Colonic mucosa (tissue), 4 donors: ENCODE measurements at regions not wholly inside any gene's neighbourhood (a gene's known extent, or its start where the extent isn't known, plus 50 kb on each side); places are given as distances from the start of the nearest gene placed in this dataset.

ENCODE experiments used
- DNase-seq: peaks from one replicate; pipeline ENCODE4 v3.0.0-alpha.2; 2020
- H3K27ac ChIP-seq: fragments of 200-600 bp; one replicate; pipeline ENCODE4 v1.8.0; 2021
- H3K27me3 ChIP-seq: fragments of 200-600 bp; one replicate; pipeline ENCODE4 v1.8.0; 2021
- H3K36me3 ChIP-seq: fragments of 200-600 bp; one replicate; pipeline ENCODE4 v1.8.0; 2021
- H3K4me1 ChIP-seq: fragments of 200-600 bp; one replicate; pipeline ENCODE4 v1.8.0; 2021; ENCODE audit warnings: mild to moderate bottlenecking
- H3K4me3 ChIP-seq: fragments of 200-600 bp; one replicate; pipeline ENCODE4 v1.8.0; 2021
- H3K9ac ChIP-seq, 2 donors: one replicate each; pipeline ENCODE4 v1.7.0; 2013; ENCODE audit warnings: control low read depth in 2 of 2, low read depth in 2 of 2, low read length in 2 of 2
- H3K9me3 ChIP-seq: fragments of 200-600 bp; one replicate; pipeline ENCODE4 v1.8.0; 2021
- intact Hi-C: fragments of 100-400 bp; cut with DNase I; formaldehyde crosslinking; loops from one replicate; pipeline ENCODE4 v1.14.1; 2022
- TF ChIP-seq, protein P1 (sequence below): fragments of 200-600 bp; IDR thresholded peaks from one replicate; pipeline ENCODE4 v1.8.0; 2022; ENCODE audit warnings: antibody characterized with exemption, mild to moderate bottlenecking
- donor health status: healthy.
- donor health status: DM: no; HTN: no; CAD: no.
- donor health status: DM: no; HTN: no; CAD: no.

DNA sequence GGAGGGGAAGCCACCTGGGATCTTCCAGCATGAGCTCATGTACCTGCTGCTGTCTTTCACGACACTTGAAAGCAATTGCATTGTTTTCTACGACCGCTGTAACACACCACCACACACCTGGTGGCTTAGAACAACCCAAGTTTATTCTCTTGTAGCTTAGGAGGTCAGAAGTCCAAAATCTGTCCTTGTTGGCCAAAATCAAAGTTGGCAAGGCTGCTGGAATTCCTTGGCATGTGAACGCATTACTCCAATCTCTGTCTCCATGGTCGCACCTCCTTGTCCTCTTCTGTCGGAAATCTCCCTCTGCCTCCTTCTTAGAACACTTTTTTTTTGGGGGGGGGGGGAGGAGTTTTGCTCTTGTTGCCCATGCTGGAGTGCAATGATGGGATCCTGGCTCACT is 305.7 kb downstream of the BAMBI start:
- no peak overlapping the region for H3K27ac ChIP-seq
- intact Hi-C loops = no loop called here
- no peaks in the 10 kb centered on the region for H3K9me3 ChIP-seq
- no peak for DNase-seq
- no peak overlapping the region for H3K9ac ChIP-seq
- no peaks in the 10 kb centered on the region for H3K36me3 ChIP-seq
- H3K4me3 ChIP-seq = no peak overlapping the region
- TF ChIP-seq, protein P1, sequence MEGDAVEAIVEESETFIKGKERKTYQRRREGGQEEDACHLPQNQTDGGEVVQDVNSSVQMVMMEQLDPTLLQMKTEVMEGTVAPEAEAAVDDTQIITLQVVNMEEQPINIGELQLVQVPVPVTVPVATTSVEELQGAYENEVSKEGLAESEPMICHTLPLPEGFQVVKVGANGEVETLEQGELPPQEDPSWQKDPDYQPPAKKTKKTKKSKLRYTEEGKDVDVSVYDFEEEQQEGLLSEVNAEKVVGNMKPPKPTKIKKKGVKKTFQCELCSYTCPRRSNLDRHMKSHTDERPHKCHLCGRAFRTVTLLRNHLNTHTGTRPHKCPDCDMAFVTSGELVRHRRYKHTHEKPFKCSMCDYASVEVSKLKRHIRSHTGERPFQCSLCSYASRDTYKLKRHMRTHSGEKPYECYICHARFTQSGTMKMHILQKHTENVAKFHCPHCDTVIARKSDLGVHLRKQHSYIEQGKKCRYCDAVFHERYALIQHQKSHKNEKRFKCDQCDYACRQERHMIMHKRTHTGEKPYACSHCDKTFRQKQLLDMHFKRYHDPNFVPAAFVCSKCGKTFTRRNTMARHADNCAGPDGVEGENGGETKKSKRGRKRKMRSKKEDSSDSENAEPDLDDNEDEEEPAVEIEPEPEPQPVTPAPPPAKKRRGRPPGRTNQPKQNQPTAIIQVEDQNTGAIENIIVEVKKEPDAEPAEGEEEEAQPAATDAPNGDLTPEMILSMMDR = no peak
- no peaks in the 10 kb centered on the region for H3K27me3 ChIP-seq
- no peaks in the 10 kb centered on the region for H3K4me1 ChIP-seq

GRCh38 chr10:28983799-28984198 is 305.1 kb upstream of the LYZL1 start:
- intact Hi-C loops = no loop called here
- H3K27me3 ChIP-seq = no peaks in the 10 kb centered on the region

GRCh38 chr10:28984431-28984830 is 304.4 kb upstream of the LYZL1 start:
- Histone ChIP-seq H3K4me3 (no peak overlapping the region), H3K27ac (no peak overlapping the region), H3K27me3 (no peaks in the 10 kb centered on the region), H3K36me3 (no peaks in the 10 kb centered on the region), H3K9ac (no peak overlapping the region), H3K9me3 (no peaks in the 10 kb centered on the region), H3K4me1 (no peaks in the 10 kb centered on the region)
- TF ChIP-seq, protein P1 = no peak
- DNase-seq = peak; percentile 60
- intact Hi-C loops = no loop called here

More at GRCh38 chr10:28983799-28984198, 305.1 kb upstream of the LYZL1 start:
- TF ChIP-seq, protein P1 = no peak
- no peak overlapping the region for H3K9ac ChIP-seq
- no peaks in the 10 kb centered on the region for H3K9me3 ChIP-seq
- no peaks in the 10 kb centered on the region for H3K4me1 ChIP-seq
- no peaks in the 10 kb centered on the region for H3K36me3 ChIP-seq
- no peak overlapping the region for H3K4me3 ChIP-seq
- no peak for DNase-seq
- no peak overlapping the region for H3K27ac ChIP-seq

- intact Hi-C loops = no loop called here
These were observed 303.6 kb upstream of the LYZL1 start for GRCh38 chr10:28985137-28985885.

GRCh38 chr10:28986117-28986792 is 302.6 kb upstream of the LYZL1 start:
- TF ChIP-seq, protein P1 = no peak
- H3K9me3 ChIP-seq = no peaks in the 10 kb centered on the region
- intact Hi-C loops = no loop called here

More at GRCh38 chr10:28985137-28985885, 303.6 kb upstream of the LYZL1 start:
- Histone ChIP-seq H3K27me3 (no peaks in the 10 kb centered on the region), H3K4me3 (no peak overlapping the region), H3K27ac (no peak overlapping the region), H3K36me3 (no peaks in the 10 kb centered on the region), H3K4me1 (no peaks in the 10 kb centered on the region), H3K9me3 (no peaks in the 10 kb centered on the region), H3K9ac (no peak overlapping the region)
- no peak for DNase-seq
- TF ChIP-seq, protein P1 = no peak

More at GRCh38 chr10:28986117-28986792, 302.6 kb upstream of the LYZL1 start:
- Histone ChIP-seq H3K27me3 (no peaks in the 10 kb centered on the region), H3K4me3 (no peak overlapping the region), H3K4me1 (no peaks in the 10 kb centered on the region), H3K9ac (no peak overlapping the region), H3K36me3 (no peaks in the 10 kb centered on the region), H3K27ac (no peak overlapping the region)
- DNase-seq = no peak
